Glutamatergic neuron (in vitro differentiated cells): ENCODE measurements at regions not wholly inside any gene's neighbourhood (a gene's known extent, or its start where the extent isn't known, plus 50 kb on each side); places are given as distances from the start of the nearest gene placed in this dataset.
A peak's percentile ranks its signal among the peaks of the same experiment; 100 is the strongest.

Source experiments
- DNase-seq: peaks from one replicate; pipeline ENCODE4 v3.0.0; 2022
- H3K27ac Mint-ChIP-seq: one replicate; pipeline ENCODE4 v1.8.0; 2020; ENCODE audit warnings: mild to moderate bottlenecking, mixed read lengths, inconsistent platforms; ENCODE audit not compliant: unreplicated experiment
- H3K27me3 Mint-ChIP-seq: one replicate; pipeline ENCODE4 v1.8.0; 2020; ENCODE audit warnings: mild to moderate bottlenecking, moderate library complexity, mixed read lengths, inconsistent platforms; ENCODE audit not compliant: unreplicated experiment
- H3K36me3 Mint-ChIP-seq: one replicate; pipeline ENCODE4 v1.8.0; 2020; ENCODE audit warnings: mild to moderate bottlenecking, mixed read lengths, inconsistent platforms; ENCODE audit not compliant: unreplicated experiment
- H3K4me1 Mint-ChIP-seq: one replicate; pipeline ENCODE4 v1.8.0; 2020; ENCODE audit warnings: mild to moderate bottlenecking, low read depth, mixed read lengths, inconsistent platforms; ENCODE audit not compliant: unreplicated experiment
- H3K4me3 Mint-ChIP-seq: one replicate; pipeline ENCODE4 v1.8.0; 2020; ENCODE audit warnings: mild to moderate bottlenecking, mixed read lengths, inconsistent platforms; ENCODE audit not compliant: unreplicated experiment
- H3K9me3 Mint-ChIP-seq: one replicate; pipeline ENCODE4 v1.8.0; 2020; ENCODE audit warnings: mild to moderate bottlenecking, moderate library complexity, mixed read lengths, inconsistent platforms; ENCODE audit not compliant: unreplicated experiment
- TF ChIP-seq, protein P1 (sequence below): fragments of 200-600 bp; sonication (generic); IDR thresholded peaks from one replicate; pipeline ENCODE4 v1.5.0; 2021; ENCODE audit not compliant: partially characterized antibody, unreplicated experiment

DNA sequence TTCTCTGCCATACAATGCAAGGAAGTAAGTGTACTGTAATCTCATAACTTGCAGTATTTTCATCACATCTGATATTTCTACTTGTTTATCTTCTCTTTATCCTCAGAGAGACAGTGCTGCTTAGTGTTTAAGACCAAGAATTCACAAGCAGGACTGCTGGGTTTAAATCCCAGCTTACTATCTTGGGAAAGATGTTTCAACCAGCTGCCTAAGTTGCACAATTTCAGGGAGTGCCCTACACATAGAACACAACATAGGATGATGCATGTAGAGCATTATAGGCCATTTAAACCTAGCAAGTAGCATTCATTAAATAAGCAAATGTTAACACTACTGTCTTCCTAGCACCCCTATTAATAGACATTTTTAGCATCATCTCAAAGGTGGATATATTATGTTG, 205.2 kb upstream of the CEP162 start:
- H3K27ac Mint-ChIP-seq: no peak overlapping the region
- no peak for DNase-seq
- H3K27me3 Mint-ChIP-seq: no peaks in the 10 kb centered on the region
- H3K36me3 Mint-ChIP-seq: no peaks in the 10 kb centered on the region
- no peaks in the 10 kb centered on the region for H3K4me1 Mint-ChIP-seq
- no peak overlapping the region for H3K4me3 Mint-ChIP-seq
- TF ChIP-seq, protein P1, sequence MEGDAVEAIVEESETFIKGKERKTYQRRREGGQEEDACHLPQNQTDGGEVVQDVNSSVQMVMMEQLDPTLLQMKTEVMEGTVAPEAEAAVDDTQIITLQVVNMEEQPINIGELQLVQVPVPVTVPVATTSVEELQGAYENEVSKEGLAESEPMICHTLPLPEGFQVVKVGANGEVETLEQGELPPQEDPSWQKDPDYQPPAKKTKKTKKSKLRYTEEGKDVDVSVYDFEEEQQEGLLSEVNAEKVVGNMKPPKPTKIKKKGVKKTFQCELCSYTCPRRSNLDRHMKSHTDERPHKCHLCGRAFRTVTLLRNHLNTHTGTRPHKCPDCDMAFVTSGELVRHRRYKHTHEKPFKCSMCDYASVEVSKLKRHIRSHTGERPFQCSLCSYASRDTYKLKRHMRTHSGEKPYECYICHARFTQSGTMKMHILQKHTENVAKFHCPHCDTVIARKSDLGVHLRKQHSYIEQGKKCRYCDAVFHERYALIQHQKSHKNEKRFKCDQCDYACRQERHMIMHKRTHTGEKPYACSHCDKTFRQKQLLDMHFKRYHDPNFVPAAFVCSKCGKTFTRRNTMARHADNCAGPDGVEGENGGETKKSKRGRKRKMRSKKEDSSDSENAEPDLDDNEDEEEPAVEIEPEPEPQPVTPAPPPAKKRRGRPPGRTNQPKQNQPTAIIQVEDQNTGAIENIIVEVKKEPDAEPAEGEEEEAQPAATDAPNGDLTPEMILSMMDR: no peak
- no peaks in the 10 kb centered on the region for H3K9me3 Mint-ChIP-seq

DNA sequence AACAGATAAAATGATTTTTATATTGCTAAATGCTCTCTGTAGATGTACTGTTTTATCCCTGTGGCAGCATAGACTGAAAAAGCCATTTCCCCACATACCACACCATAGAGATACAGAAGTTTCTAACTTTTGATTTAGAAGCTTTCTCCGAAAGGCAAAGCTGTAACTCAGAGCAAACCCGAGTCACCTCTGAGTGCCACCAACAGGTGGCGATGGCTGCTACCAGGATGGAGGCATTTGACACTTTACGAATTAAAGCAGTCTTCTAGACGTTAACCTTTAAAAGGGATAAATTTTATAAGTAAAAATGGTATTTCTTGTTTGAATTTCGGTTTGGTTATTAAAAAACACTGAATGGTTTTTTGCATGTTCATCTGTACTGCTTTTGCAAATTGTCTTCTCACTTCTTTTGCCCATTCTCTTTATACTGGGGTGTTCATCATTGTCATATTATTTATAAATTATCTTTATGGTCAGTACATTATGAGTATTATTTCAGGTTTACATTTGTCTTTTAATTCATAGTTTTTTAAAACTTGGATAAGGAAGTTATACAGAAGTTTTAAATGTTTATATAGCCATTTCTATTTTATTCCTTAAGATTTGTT, 201.0 kb upstream of the CEP162 start:
- peaks cover 23% of the 10 kb centered on the region for H3K4me1 Mint-ChIP-seq
- no peak overlapping the region for H3K4me3 Mint-ChIP-seq
- TF ChIP-seq, protein P1: peak; percentile 68
- no peaks in the 10 kb centered on the region for H3K9me3 Mint-ChIP-seq
- no peaks in the 10 kb centered on the region for H3K36me3 Mint-ChIP-seq
- H3K27me3 Mint-ChIP-seq: no peaks in the 10 kb centered on the region
- peak; percentile 63 for DNase-seq
- H3K27ac Mint-ChIP-seq: no peak overlapping the region

DNA sequence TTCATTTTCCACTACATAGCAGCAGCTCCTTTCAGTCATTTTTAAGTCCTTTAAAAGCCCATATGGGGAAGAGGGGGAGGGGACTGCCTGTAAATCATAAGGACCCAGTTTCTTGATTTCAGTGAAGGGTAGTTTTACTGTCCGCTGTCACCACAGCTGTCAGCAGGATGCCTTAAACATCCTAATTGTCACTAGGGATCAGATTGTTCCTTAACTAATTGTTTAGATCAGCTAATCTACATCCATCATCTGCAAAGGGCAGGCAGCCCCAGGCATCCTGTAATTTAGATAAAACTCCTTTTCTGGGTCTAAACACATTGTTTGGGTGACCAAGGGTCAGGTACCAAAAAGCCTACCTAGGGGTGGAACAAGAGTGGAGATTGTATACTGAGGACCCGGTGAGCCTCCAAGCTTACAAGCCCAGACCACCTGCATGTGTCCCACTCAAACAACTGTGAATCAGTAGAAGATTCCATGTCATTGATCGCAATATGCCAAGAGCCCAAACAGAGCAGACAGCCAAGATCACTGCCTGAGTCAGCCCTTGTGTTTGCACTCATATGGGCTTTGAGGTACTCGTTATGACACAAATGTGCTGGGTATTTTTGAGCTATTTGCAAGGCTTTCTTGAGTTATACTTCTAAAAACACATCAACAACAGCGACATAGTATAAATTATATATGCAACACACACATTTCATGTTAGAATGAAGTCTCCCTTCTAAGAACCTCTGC, 198.7 kb upstream of the CEP162 start:
- Mint-ChIP-seq H3K4me3 (peak overlapping the region; percentile 54), H3K9me3 (no peaks in the 10 kb centered on the region), H3K36me3 (no peaks in the 10 kb centered on the region), H3K27me3 (no peaks in the 10 kb centered on the region), H3K4me1 (peaks cover 31% of the 10 kb centered on the region), H3K27ac (peak overlapping the region; percentile 82)
- TF ChIP-seq, protein P1: no peak
- no peak for DNase-seq

DNA sequence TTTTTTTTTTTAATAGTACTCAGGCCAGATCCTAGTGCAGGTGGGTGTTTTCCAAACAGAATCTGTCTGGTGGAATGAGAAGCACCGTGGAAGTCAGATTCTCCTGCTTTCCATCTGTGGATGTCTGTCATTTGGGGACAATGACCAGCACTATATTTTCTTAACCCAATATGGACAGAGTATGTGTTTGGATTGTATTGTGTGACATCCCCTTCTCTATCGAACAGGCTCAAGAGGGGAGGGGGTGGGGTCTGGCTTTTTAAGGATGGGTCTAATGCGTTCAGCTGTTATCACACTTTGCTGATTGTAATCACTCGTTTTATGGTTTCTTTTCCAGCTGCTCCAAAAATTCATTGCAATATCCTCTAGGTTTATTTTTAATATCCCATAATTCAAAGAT, 197.5 kb upstream of the CEP162 start:
- Mint-ChIP-seq H3K27ac (peak overlapping the region; percentile 69), H3K27me3 (no peaks in the 10 kb centered on the region), H3K9me3 (no peaks in the 10 kb centered on the region), H3K4me3 (peak overlapping the region; percentile 52), H3K36me3 (no peaks in the 10 kb centered on the region), H3K4me1 (peaks cover 31% of the 10 kb centered on the region)
- TF ChIP-seq, protein P1: no peak
- no peak for DNase-seq

DNA sequence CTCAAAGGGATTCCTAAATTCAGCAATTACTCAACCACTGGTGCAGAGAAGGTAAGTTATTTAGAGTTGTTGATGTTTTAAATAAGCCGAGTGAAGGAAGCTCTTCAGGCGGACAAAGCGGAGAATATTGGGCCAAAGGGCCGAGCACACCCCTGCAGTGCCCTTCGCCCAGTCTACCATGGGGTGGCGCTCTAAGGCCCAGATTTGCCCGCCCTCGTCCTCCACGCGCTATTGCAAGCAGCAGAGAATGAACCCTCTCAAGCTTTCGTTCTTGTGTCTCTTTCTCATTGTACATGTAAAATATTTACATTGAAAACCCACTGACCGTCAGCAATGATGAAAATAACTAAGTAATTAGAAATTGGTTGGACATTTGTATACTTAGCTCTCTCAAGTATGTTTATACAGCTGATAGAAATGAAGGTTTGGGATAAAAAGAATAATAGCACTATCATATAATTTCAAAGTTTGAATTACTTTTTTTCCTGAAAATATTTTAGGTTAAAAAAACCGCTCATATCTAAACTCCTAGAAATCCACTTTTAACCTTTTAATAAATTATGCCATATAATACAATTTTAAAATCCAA, 195.0 kb upstream of the CEP162 start:
- H3K27me3 Mint-ChIP-seq: no peaks in the 10 kb centered on the region
- TF ChIP-seq, protein P1: peak; percentile 95
- no peak overlapping the region for H3K27ac Mint-ChIP-seq
- peaks cover 31% of the 10 kb centered on the region for H3K4me1 Mint-ChIP-seq
- H3K36me3 Mint-ChIP-seq: no peaks in the 10 kb centered on the region
- DNase-seq: peak; percentile 90
- no peaks in the 10 kb centered on the region for H3K9me3 Mint-ChIP-seq
- H3K4me3 Mint-ChIP-seq: no peak overlapping the region
